SK-N-SH treated with all-trans-retinoic acid at 6 μM for 48 hours (cell line): ENCODE measurements at regions not wholly inside any gene's neighbourhood (a gene's known extent, or its start where the extent isn't known, plus 50 kb on each side); places are given as distances from the start of the nearest gene placed in this dataset.

Experiments used
- ATAC-seq: fragments of 200-7000 bp; cut with Tn5 transposase; 3 replicates; pipeline ENCODE4 v1.9.1; 2020; ENCODE audit warnings: mild to moderate bottlenecking, moderate library complexity
- ARNTL ChIP-seq: fragments of 450-650 bp; formaldehyde crosslinking; IDR thresholded peaks from 2 replicates; pipeline ENCODE4 v1.5.0; 2020; ENCODE audit warnings: low read depth, mild to moderate bottlenecking, moderate library complexity, borderline replicate concordance
- BACH2 ChIP-seq: fragments of 250-450 bp; sonication (Bioruptor Pico); IDR thresholded peaks from 2 replicates; pipeline ENCODE4 v1.9.0; 2021; ENCODE audit warnings: mild to moderate bottlenecking, borderline replicate concordance
- CREB5 ChIP-seq: fragments of 250-450 bp; sonication (Bioruptor Pico); IDR thresholded peaks from 2 replicates; pipeline ENCODE4 v1.5.1; 2020; ENCODE audit warnings: low read depth, mild to moderate bottlenecking, moderate library complexity
- CSDC2 ChIP-seq: fragments of 250-450 bp; sonication (Bioruptor Pico); IDR thresholded peaks from 2 replicates; pipeline ENCODE4 v1.5.0; 2020; ENCODE audit warnings: mild to moderate bottlenecking, moderate library complexity
- CSRNP3 ChIP-seq: fragments of 250-450 bp; sonication (Bioruptor Pico); IDR thresholded peaks from 2 replicates; pipeline ENCODE4 v1.5.1; 2021; ENCODE audit warnings: mild to moderate bottlenecking, moderate library complexity
- GLIS3 ChIP-seq: fragments of 250-450 bp; sonication (Bioruptor Pico); IDR thresholded peaks from 2 replicates; pipeline ENCODE4 v1.5.0; 2020; ENCODE audit warnings: mild to moderate bottlenecking, moderate library complexity
- ISL1 ChIP-seq: fragments of 250-450 bp; sonication (Bioruptor Pico); IDR thresholded peaks from 2 replicates; pipeline ENCODE4 v2.1.2; 2022; ENCODE audit warnings: mild to moderate bottlenecking, moderate library complexity
- OSR1 ChIP-seq: fragments of 250-450 bp; sonication (Bioruptor Pico); IDR thresholded peaks from 2 replicates; pipeline ENCODE4 v1.8.0; 2022; ENCODE audit warnings: moderate library complexity, mild to moderate bottlenecking, inconsistent platforms
- PPARA ChIP-seq: fragments of 250-450 bp; sonication (Bioruptor Pico); IDR thresholded peaks from 2 replicates; pipeline ENCODE4 v1.5.0; 2020; ENCODE audit warnings: mild to moderate bottlenecking, borderline replicate concordance
- RARB ChIP-seq: fragments of 250-450 bp; sonication (Bioruptor Pico); IDR thresholded peaks from 2 replicates; pipeline ENCODE4 v1.8.0; 2021; ENCODE audit warnings: mild to moderate bottlenecking, moderate library complexity
- SNAI2 ChIP-seq: fragments of 250-450 bp; sonication (Bioruptor Pico); IDR thresholded peaks from 2 replicates; pipeline ENCODE4 v1.5.0; 2020; ENCODE audit warnings: mild to moderate bottlenecking, moderate library complexity
- TCF4 ChIP-seq: fragments of 250-450 bp; sonication (Bioruptor Pico); IDR thresholded peaks from 2 replicates; pipeline ENCODE4 v1.8.0; 2021; ENCODE audit warnings: mild to moderate bottlenecking, moderate library complexity, borderline replicate concordance
- TOX ChIP-seq: fragments of 250-450 bp; sonication (Bioruptor Pico); IDR thresholded peaks from 2 replicates; pipeline ENCODE4 v1.8.0; 2021; ENCODE audit warnings: mild to moderate bottlenecking, moderate library complexity, borderline replicate concordance
- TSHZ2 ChIP-seq: fragments of 250-450 bp; sonication (Bioruptor Pico); IDR thresholded peaks from 2 replicates; pipeline ENCODE4 v1.5.0; 2020; ENCODE audit warnings: mild to moderate bottlenecking, moderate library complexity
- ZC3H10 ChIP-seq: fragments of 250-450 bp; sonication (Bioruptor Pico); IDR thresholded peaks from 2 replicates; pipeline ENCODE4 v1.5.1; 2021; ENCODE audit warnings: mild to moderate bottlenecking, moderate library complexity
- ZFP3 ChIP-seq: fragments of 250-450 bp; sonication (Bioruptor Pico); IDR thresholded peaks from 2 replicates; pipeline ENCODE4 v1.5.0; 2020; ENCODE audit warnings: mild to moderate bottlenecking, moderate library complexity
- ZFP30 ChIP-seq: fragments of 450-650 bp; formaldehyde crosslinking; IDR thresholded peaks from 2 replicates; pipeline ENCODE4 v1.5.0; 2022; ENCODE audit warnings: mild to moderate bottlenecking, moderate library complexity
- ZNF565 ChIP-seq: fragments of 450-650 bp; formaldehyde crosslinking; conservative IDR thresholded peaks from 2 replicates; pipeline ENCODE4 v1.5.0; 2020; ENCODE audit warnings: low read depth, mild to moderate bottlenecking, moderate library complexity
- ZNF70 ChIP-seq: fragments of 450-650 bp; formaldehyde crosslinking; IDR thresholded peaks from 2 replicates; pipeline ENCODE4 v1.5.0; 2020; ENCODE audit warnings: mild to moderate bottlenecking, moderate library complexity
- ZNF8 ChIP-seq: fragments of 450-650 bp; formaldehyde crosslinking; IDR thresholded peaks from 2 replicates; pipeline ENCODE4 v1.5.0; 2020; ENCODE audit warnings: mild to moderate bottlenecking, moderate library complexity

DNA sequence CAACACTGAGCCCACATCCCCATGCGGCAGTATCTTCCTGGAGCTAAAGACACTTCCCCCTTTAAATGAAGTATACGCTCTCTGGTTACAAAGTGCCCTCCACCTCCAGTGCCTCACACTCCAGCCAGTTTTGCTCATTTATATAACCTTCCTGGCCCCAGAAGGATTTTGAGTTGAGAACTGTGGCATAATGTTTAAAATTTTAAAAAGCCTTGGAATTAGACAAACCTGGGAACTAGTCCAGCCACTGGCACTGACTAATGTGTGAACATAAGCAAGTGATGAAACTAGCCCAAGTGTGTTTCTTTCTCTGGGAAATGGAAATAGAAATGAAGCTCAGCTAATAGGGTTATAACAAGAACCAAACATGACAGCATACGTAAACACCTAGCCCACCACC lies 723.7 kb upstream of the USP15 start:
- ATAC-seq: no peak
- TF ChIP-seq OSR1 (no peak), ZNF565 (CRISPR knock-in tag) (no peak), PPARA (CRISPR knock-in tag) (no peak), CSRNP3 (CRISPR knock-in tag) (no peak), SNAI2 (CRISPR knock-in tag) (no peak)

DNA sequence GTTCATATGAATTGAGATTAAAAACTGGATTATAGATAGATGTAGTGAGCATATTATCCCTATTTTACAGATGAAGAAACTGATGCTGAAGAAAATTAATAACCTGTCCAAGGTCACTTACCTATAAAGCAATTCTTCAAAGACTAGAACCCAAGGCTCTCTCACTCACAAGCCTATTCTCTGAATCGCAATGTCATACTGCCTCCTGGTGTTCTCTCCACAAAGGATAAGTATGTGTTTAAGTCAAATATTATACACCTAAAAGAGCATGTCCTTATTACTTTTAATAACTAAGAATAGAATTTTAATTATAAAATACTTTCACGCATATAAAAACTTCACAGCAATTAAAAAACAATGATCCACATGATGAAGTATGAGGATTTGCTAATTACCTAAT lies 721.3 kb upstream of the USP15 start:
- no peak for ATAC-seq
- TF ChIP-seq ISL1 (CRISPR knock-in tag) (no peak), ZFP30 (no peak), TOX (CRISPR knock-in tag) (no peak), OSR1 (no peak), ZFP3 (no peak), ZNF8 (CRISPR knock-in tag) (no peak), TSHZ2 (no peak), CSDC2 (CRISPR knock-in tag) (no peak), ZNF565 (CRISPR knock-in tag) (no peak), ZC3H10 (CRISPR knock-in tag) (no peak)
- TF ChIP-seq, all 23 proteins: peak for 0

GRCh38 chr12:61542551-61542950 lies 717.7 kb upstream of the USP15 start:
- TF ChIP-seq TSHZ2: no peak
- no peak for TF ChIP-seq TCF4 (CRISPR knock-in tag)
- TF ChIP-seq ISL1 (CRISPR knock-in tag): no peak
- no peak for TF ChIP-seq ZNF565 (CRISPR knock-in tag)
- no peak for TF ChIP-seq ARNTL (CRISPR knock-in tag)
- TF ChIP-seq OSR1: no peak
- TF ChIP-seq RARB (CRISPR knock-in tag): no peak
- no peak for TF ChIP-seq ZNF70
- TF ChIP-seq CREB5: no peak
- no peak for TF ChIP-seq ZC3H10 (CRISPR knock-in tag)
- TF ChIP-seq ZFP3: no peak
- TF ChIP-seq GLIS3 (CRISPR knock-in tag): no peak
- TF ChIP-seq PPARA (CRISPR knock-in tag): no peak
- ATAC-seq: no peak

GRCh38 chr12:61546296-61546695 lies 713.9 kb upstream of the USP15 start:
- no peak for ATAC-seq
- TF ChIP-seq OSR1 (no peak), PPARA (CRISPR knock-in tag) (no peak), CSDC2 (CRISPR knock-in tag) (no peak), BACH2 (no peak), ZFP30 (no peak), ARNTL (CRISPR knock-in tag) (no peak), RARB (CRISPR knock-in tag) (no peak), TOX (CRISPR knock-in tag) (no peak), ZNF70 (no peak), GLIS3 (CRISPR knock-in tag) (no peak)
